Activated naive CD4-positive, alpha-beta T cell (primary cell): ENCODE measurements at regions not wholly inside any gene's neighbourhood (a gene's known extent, or its start where the extent isn't known, plus 50 kb on each side); places are given as distances from the start of the nearest gene placed in this dataset.

Experiments used
- DNase-seq, 4 experiments: peaks; one replicate each; lab custom pipeline; 2025; lab: John Stamatoyannopoulos, UW

- no peak for DNase-seq
Observed at GRCh38 chr14:87524011-87524410, 469.0 kb downstream of the GALC start.

GRCh38 chr14:87522575-87522974 lies 470.4 kb downstream of the GALC start:
- no peak for DNase-seq

DNA sequence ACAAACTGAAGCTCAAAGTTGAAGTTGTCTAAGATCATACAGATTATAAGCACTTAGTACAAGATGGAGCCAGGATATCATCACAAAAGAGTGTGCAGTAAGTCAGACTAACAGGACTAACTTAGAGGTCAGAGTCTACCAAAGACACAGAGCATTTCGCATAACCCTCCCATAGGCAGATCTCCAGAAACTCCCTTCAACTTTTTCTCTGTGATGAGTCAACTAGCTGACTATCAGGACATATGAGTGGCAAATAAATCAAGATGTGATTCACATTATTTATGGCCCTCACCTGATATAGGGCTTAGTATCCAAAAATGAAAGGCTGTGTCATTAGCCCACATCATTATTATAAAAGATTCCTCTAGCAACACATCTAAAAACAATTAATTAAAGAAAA lies 484.6 kb downstream of the GALC start:
- DNase-seq: no peak

DNA sequence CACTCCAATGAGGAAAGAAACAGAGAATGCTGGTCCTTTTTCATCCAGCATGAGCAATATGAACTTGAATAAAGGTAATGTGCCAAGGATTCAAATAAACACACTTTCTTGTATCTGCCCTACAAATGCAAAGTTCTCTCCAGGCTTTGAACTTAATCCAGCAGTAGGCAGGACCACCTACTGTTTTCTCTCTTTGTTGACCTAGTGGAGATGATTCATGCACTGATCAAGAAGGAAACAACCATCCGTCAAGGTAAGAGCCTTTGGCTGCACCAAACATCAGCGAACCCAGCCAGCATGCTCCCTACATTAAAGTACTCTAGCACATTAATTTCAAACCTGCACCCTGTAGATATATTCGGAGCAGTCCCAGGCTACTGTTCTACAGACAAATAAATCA lies 489.3 kb downstream of the GALC start:
- DNase-seq: no peak

- DNase-seq: no peak
Observed at GRCh38 chr14:87497301-87497700, 495.7 kb downstream of the GALC start.

GRCh38 chr14:87494010-87494409 lies 499.0 kb downstream of the GALC start:
- DNase-seq: no peak

DNA sequence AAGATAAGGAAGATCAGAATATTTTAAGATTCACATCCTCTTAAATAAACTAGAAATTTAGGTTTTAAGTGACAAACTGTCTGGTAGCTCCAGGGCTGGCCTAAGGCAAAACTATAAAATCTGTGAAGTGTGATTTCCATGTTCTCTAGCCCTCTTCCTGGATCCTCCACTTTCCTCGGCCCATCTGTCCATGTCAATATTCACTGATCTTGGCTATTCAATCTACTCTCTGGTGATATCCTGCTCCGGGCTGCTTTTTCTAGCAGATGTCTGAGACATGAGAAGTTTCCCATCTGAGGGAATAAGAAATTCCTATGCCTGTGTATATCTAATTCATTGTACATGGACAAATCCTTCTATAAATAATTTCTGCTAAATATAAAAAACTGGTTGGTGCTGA lies 500.4 kb downstream of the GALC start:
- no peak for DNase-seq

DNA sequence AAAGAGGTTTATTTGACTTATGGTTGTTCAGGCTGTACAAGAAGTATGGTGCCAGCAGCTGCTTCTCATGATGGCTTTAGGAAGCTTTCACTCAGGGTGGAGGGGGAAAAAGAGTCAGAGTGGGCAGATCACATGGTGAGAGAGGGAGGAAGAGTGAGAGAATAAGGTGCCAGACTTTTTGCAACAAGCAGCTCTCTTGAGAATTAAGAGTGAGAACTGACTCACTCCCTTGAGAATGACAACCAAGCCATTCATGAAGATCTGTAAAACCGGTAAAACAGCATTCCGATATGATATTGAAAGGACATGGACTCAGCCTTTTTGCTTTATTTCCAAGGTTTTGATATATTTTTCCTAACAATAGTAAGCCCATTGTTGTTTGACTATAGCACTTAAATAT lies 501.2 kb downstream of the GALC start:
- DNase-seq: no peak

DNA sequence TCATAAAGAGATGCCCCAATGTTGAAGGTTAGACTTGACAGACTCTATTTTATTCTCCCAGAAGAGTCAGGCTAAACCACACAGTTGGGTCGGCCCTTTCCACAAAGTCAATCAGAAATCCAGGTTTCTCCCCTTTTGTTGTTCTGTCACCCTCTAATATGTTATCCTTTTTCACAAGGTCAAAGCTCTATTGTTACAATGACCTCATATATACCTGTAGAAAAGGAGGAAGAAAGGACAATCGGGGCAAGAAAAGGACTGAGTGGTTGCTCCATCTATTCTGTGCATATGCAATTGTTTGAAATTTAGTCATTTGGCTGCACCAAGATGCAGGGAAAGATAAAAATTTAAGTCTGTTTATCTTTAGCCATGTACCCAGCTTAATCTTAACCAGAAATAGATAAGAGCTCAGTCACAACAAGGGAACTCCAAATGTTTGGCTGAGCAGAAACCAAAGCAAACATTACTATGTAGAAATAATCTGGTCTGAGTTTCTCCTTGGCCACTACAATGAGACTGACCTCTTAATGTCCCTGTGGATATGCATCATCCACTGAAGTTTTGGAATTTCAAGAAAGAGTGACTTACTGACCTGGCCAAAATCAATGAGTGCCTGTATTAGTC lies 503.7 kb downstream of the GALC start:
- DNase-seq: no peak

DNA sequence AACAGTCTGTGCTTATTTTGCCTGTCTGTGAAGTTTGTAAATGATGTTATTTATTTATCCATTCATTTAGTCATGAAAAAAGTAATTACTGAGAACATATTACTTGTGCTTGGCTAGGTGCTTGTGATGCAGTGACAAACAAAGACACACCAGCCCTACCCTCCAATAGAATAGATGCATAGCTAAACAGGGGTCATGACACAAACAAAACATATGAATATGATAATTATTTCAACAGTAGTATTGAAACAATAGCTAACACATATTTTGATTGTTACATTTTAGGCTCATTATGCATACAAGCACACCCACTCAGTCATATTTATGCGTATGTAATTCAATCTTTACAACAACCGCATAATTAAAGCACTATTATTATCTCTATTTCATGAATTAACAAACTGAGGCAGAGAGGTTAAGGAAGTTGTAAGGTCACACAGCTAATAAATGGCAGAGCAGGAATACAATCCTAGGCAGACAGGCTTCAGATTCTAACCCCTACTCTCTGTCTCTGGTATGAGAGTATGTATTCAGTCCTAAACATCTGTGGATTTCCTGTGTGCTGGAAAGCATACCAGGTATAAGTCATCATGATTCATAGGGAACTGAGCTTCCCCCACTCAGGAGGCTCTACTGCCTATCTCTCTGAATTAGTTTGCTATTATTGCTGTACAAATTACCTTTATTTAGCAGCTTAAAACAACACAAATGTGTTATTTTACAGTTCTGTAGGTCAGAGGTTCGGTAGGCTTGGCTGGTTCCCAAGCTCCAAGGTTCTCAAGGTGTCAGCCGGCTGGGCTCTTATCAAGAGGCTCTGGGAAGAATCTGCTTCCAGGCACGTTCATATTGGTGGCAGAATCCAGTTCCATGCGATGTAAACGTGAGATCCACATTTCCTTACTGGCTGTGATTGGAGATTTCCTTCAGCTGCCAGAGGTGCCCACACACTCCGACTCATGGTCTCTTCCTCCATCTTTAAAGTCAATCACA lies 509.4 kb downstream of the GALC start:
- DNase-seq: no peak

DNA sequence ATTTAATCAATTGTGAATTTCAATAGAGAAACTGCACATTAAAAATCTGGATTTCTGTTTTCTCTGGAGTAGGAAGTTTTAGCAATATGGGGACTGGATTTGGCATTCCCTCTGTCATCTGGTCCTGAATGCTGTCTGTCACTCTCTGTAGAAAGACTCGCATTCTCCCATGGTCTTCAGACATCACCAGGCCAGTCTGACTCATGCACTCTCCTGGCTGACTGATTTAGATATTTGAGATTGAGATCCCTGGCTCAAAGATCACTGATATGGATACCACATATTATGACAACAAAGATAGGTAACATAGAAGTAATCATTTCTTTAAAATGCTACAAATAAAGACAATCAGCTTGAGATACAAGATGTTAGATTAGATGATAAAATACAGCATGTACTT lies 524.5 kb downstream of the GALC start:
- no peak for DNase-seq

GRCh38 chr14:87467578-87467977 lies 525.4 kb downstream of the GALC start:
- no peak for DNase-seq

- DNase-seq: no peak
Observed at GRCh38 chr14:87465770-87466169, 527.2 kb downstream of the GALC start.

DNA sequence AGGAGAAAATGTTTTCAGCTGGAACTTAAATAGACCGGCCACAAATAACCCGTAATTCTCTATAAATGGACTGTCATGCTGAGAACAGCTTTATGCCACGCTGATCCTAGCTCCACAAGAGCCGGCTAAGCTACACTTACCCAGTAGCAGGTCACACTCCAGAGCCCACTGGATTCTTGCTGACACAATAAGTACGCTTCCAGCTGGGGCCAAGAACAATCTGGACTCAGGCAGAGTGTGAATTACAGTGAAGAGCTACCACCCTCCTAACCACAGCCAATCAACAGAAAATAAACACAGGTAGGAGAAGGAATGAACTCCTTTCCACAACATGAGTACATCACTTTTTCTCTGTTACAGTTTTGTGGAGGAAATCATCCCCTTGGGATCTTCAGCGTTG lies 531.3 kb downstream of the GALC start:
- no peak for DNase-seq

DNA sequence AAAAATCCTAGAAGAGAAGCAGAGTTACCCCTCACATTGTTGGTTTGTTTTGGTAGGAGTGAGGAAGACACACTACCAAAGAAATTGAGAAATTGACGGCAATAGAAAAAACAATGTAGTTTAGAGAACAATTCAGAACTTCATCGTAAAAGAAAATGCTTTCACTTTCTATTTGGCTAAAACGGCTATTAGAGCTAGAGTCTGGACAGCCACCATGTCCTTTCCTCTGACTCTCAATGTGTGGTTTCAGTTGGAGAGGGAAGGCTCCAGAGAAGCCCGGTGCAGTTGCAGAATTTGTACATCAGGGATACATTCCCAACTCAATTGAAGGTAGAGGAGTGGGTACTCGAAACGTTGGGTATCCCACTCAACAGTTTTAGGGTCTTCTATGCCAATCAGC lies 535.3 kb downstream of the GALC start:
- no peak for DNase-seq

DNA sequence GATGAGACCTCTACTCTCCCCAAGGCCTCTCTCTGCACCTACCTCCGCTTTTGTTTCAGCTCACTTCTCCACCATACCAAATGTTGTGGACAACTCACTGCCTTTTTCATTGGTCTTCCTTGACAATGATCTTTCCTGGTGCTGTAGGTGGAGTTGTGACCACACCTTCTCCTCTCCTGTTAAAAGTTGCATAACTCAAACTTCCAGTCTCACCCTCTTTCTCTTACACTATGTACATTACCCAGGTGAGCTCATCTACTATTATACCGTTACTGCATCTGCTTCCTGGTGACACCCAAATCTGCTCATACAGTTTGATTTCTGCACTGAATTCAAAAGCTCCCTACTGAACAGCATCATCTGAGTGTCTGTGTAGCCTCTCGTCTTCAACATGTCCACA lies 542.8 kb downstream of the GALC start:
- no peak for DNase-seq

GRCh38 chr14:87449016-87449415 lies 544.0 kb downstream of the GALC start:
- DNase-seq: no peak

GRCh38 chr14:87443787-87444186 lies 549.2 kb downstream of the GALC start:
- DNase-seq: no peak

DNA sequence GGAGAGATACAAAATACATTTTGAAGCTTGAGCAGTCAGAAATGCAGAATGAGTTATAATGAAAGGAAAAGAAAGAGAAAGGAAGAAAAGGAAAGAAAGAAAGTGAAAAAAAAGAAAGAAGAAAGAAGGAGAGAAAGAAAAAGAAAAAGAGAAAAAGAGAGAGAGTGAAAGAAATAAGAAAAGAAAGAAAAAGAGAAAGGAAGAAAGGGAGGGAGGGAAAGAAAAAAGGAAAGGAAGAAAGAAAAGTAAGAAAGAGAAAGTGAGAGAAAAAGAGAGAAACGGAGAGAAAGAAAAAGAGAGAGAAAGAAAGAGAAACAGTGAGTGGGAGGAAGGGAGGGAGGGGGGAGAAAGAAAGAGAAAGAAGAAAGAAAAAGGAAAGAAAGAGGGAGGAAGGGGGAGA lies 549.9 kb downstream of the GALC start:
- no peak for DNase-seq

GRCh38 chr14:87437158-87437557 lies 555.8 kb downstream of the GALC start:
- DNase-seq: no peak

- no peak for DNase-seq
Observed at GRCh38 chr14:87434680-87435079, 558.3 kb downstream of the GALC start.

DNA sequence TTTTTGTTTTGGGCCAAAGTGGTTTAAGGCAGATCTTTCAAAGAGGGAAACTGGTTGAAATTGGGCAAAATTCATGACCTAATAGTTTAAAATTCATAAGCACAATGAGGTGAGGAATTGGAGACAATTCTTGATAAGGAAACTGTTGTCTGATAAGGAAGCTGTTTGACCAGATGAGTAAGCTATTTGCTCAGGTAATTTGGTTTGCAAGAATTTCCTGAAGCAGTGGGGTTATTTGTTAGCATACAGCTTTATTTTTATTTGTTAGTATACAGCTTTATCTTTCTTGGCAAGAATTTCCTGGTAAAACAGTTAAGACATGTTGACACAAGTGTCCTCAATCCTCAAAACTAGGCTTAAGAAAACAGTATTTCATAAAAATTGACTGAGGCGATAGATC lies 559.0 kb downstream of the GALC start:
- DNase-seq: no peak

- no peak for DNase-seq
Observed at GRCh38 chr14:87432698-87433097, 560.3 kb downstream of the GALC start.

DNA sequence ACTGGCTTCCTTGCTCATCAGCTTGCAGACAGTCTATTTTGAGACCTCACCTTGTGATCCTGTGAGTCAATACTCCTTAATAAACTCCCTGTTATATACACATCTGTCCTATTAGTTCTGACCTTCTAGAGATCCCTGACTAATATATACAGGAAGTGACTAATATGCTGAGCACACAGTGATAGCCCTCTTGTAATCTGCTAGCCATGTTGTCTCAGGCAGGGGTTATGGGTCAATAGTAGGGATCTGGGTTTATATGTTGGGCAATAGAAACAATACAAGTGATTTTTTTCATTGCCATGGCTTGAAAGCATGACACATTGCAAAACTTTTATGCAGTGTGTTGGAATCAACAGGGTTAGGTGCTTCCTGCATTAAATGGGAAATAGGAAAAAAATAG lies 562.2 kb downstream of the GALC start:
- no peak for DNase-seq
